Activated naive CD8-positive, alpha-beta T cell treated with anti-CD3 and anti-CD28 coated beads, Interleukin-2, amount 10 ng/mL, durations not matched to agents 7 days and 5 days (primary cell): ENCODE measurements at regions not wholly inside any gene's neighbourhood (a gene's known extent, or its start where the extent isn't known, plus 50 kb on each side); places are given as distances from the start of the nearest gene placed in this dataset.
"Not testable (repeated sequence)": the region's sequence is repeated elsewhere in the genome, so short reads cannot be mapped to it uniquely, and the experiment has no call there.

Experiments used
- ATAC-seq: fragments of 150-1000 bp; cut with Tn5 transposase; one replicate; pipeline ENCODE4 v1.10.0; 2021; ENCODE audit warnings: low read depth, moderate library complexity
- POLR2A ChIA-PET: fragments of 350-600 bp; sonication (Branson Sonifier 250); formaldehyde crosslinking; loops from one replicate; lab custom pipeline; 2021; ENCODE audit warnings: antibody characterized with exemption; lab: Charles Lee
- DNase-seq: peaks from one replicate; pipeline ENCODE4 v3.0.0; 2021
- H3K27ac Mint-ChIP-seq: one replicate; pipeline ENCODE4 v1.8.0; 2022; ENCODE audit warnings: mild to moderate bottlenecking, mixed read lengths
- H3K27me3 Mint-ChIP-seq: one replicate; pipeline ENCODE4 v1.8.0; 2022; ENCODE audit warnings: mild to moderate bottlenecking, moderate library complexity, mixed read lengths
- H3K36me3 Mint-ChIP-seq: one replicate; pipeline ENCODE4 v1.8.0; 2021; ENCODE audit warnings: mild to moderate bottlenecking, mixed read lengths
- H3K4me1 Mint-ChIP-seq: one replicate; pipeline ENCODE4 v1.8.0; 2021; ENCODE audit warnings: mixed read lengths
- H3K4me3 Mint-ChIP-seq: one replicate; pipeline ENCODE4 v1.8.0; 2022; ENCODE audit warnings: mild to moderate bottlenecking, moderate library complexity, mixed read lengths
- H3K9me3 Mint-ChIP-seq: one replicate; pipeline ENCODE4 v1.8.0; 2021; ENCODE audit warnings: mixed read lengths

GRCh38 chr3:6769532-6770396 lies 91.2 kb upstream of the GRM7 start:
- ATAC-seq, POLR2A ChIA-PET, H3K4me1 Mint-ChIP-seq, H3K27ac Mint-ChIP-seq, DNase-seq, H3K27me3 Mint-ChIP-seq, H3K4me3 Mint-ChIP-seq, H3K36me3 Mint-ChIP-seq, H3K9me3 Mint-ChIP-seq: not testable (repeated sequence)

- Mint-ChIP-seq H3K36me3 (no peaks in the 10 kb centered on the region), H3K9me3 (peaks cover 3% of the 10 kb centered on the region)
These were observed 90.6 kb upstream of the GRM7 start for GRCh38 chr3:6770397-6770690.

GRCh38 chr3:6771171-6771570 lies 89.7 kb upstream of the GRM7 start:
- no peaks in the 10 kb centered on the region for H3K4me1 Mint-ChIP-seq
- DNase-seq = no peak
- no peaks in the 10 kb centered on the region for H3K36me3 Mint-ChIP-seq
- ATAC-seq = no peak
- peaks cover 3% of the 10 kb centered on the region for H3K9me3 Mint-ChIP-seq
- no peak overlapping the region for H3K27ac Mint-ChIP-seq
- no peak overlapping the region for H3K4me3 Mint-ChIP-seq
- POLR2A ChIA-PET = no interaction called here
- no peaks in the 10 kb centered on the region for H3K27me3 Mint-ChIP-seq

More at GRCh38 chr3:6770397-6770690, 90.6 kb upstream of the GRM7 start:
- Mint-ChIP-seq H3K27me3 (no peaks in the 10 kb centered on the region), H3K4me1 (no peaks in the 10 kb centered on the region), H3K27ac (no peak overlapping the region), H3K4me3 (no peak overlapping the region)
- DNase-seq (no peak), ATAC-seq (no peak)
- POLR2A ChIA-PET = no interaction called here

DNA sequence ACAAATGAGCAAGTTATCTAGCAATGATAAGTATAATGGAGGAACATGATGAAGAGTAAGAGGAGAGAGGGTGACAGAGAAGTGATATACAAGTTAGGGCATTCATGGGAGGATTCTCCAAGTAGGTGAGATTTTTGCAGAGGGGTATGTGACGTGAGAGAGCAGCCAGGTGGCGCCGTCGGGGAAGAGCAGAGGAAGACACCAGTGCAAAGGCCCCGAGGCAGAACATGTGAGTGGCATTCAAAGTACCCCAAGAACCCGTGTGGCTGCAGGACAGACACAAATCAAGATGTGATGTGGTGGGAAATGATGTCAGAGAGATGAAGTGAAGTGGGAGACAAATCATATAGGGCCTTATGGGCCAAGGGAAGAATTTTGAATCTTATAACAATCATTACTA lies 81.8 kb upstream of the GRM7 start:
- H3K36me3 Mint-ChIP-seq = no peaks in the 10 kb centered on the region
- DNase-seq (no peak), ATAC-seq (no peak)
- no peak overlapping the region for H3K4me3 Mint-ChIP-seq
- no peak overlapping the region for H3K27ac Mint-ChIP-seq
- H3K9me3 Mint-ChIP-seq = peaks cover 5% of the 10 kb centered on the region
- no peaks in the 10 kb centered on the region for H3K27me3 Mint-ChIP-seq
- POLR2A ChIA-PET = no interaction called here
- no peaks in the 10 kb centered on the region for H3K4me1 Mint-ChIP-seq

DNA sequence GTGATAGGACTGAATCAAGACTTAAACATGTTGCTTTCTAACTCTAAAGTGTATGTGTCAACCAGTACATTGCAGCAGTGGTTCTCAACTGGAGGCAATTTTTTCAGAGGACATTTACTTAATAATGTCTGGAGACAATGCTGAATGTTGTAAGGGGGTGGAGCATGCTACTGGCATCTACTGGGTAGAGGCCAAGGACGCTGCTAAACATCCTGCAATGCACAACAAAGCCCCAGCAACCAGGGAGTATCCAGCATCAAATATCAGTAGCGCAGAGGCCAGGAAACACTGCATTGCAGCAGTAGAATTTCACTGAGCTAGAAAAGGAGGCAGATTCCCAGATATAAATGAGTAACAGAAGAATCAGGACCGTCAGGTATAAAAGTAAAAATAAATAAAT lies 79.8 kb upstream of the GRM7 start:
- Mint-ChIP-seq H3K9me3 (peaks cover 5% of the 10 kb centered on the region), H3K27ac (no peak overlapping the region), H3K36me3 (no peaks in the 10 kb centered on the region), H3K4me3 (no peak overlapping the region), H3K27me3 (no peaks in the 10 kb centered on the region), H3K4me1 (no peaks in the 10 kb centered on the region)
- DNase-seq (no peak), ATAC-seq (no peak)
- POLR2A ChIA-PET = no interaction called here

GRCh38 chr3:6785726-6786125 lies 75.2 kb upstream of the GRM7 start:
- DNase-seq (no peak), ATAC-seq (no peak)
- Mint-ChIP-seq H3K27me3 (no peaks in the 10 kb centered on the region), H3K36me3 (no peaks in the 10 kb centered on the region), H3K27ac (no peak overlapping the region), H3K4me1 (no peaks in the 10 kb centered on the region), H3K4me3 (no peak overlapping the region), H3K9me3 (no peaks in the 10 kb centered on the region)
- POLR2A ChIA-PET = no interaction called here

- no peak for DNase-seq
- Mint-ChIP-seq H3K27me3 (no peaks in the 10 kb centered on the region), H3K27ac (no peak overlapping the region), H3K4me3 (no peak overlapping the region), H3K9me3 (no peaks in the 10 kb centered on the region), H3K36me3 (no peaks in the 10 kb centered on the region), H3K4me1 (no peaks in the 10 kb centered on the region)
- POLR2A ChIA-PET = no interaction called here
- ATAC-seq = no peak
These were observed 69.8 kb upstream of the GRM7 start for GRCh38 chr3:6791161-6791560.

DNA sequence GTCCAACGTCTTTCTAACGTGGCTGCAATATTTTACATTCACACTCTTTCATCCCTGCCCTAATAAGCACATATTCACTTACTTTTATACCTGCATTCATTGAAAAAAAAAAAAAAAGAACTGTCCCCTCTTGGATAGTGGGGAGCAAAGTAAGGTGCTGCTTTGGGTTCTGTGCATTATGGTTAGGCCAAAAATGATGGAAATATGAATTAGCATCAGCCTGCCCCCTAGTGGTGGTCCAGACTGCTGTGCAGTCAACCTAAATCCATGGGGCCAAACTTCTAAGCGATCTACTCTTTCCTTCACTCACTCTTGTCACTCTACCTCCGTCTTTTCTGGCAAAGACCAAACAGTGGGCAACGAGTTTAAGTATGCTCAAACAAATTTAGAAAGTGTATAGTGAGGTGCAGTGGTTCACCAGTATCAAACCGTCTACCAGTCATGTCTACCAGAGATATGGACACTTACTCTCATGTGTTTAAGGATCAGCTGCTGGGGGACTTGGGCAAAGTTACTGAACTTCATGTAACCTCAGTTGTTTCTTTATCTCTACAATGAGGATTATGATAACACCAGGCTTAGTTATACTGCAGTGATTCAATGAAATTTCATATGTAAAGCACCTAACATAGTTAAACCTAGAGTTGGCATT lies 61.5 kb upstream of the GRM7 start:
- no peaks in the 10 kb centered on the region for H3K4me1 Mint-ChIP-seq
- POLR2A ChIA-PET = no interaction called here
- H3K9me3 Mint-ChIP-seq = no peaks in the 10 kb centered on the region
- H3K4me3 Mint-ChIP-seq = no peak overlapping the region
- no peak overlapping the region for H3K27ac Mint-ChIP-seq
- H3K36me3 Mint-ChIP-seq = no peaks in the 10 kb centered on the region
- DNase-seq (no peak), ATAC-seq (no peak)
- H3K27me3 Mint-ChIP-seq = no peaks in the 10 kb centered on the region

DNA sequence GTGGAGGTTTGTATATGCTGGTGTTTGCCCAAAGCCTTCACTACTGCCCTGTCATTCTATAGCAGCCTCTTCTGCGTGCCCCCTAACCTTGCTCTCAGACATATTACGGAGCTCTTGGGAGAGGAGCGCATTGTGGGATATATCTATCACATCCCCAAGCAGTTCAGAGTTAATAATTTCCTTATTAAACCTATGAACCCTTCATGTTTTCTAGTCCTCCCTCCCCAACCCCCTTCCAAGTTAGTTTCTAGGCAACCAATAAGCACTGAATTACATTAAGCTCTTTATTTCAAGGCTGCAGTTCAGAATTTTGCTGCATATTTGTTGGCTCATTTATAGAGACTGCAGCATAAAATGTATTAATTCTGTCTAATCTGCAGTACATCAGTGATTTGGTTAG lies 57.3 kb upstream of the GRM7 start:
- Mint-ChIP-seq H3K4me1 (no peaks in the 10 kb centered on the region), H3K9me3 (peaks cover 1% of the 10 kb centered on the region), H3K27me3 (no peaks in the 10 kb centered on the region), H3K4me3 (no peak overlapping the region), H3K36me3 (no peaks in the 10 kb centered on the region), H3K27ac (no peak overlapping the region)
- POLR2A ChIA-PET = no interaction called here
- no peak for ATAC-seq
- no peak for DNase-seq

- ATAC-seq = no peak
- Mint-ChIP-seq H3K36me3 (no peaks in the 10 kb centered on the region), H3K4me1 (no peaks in the 10 kb centered on the region), H3K9me3 (peaks cover 2% of the 10 kb centered on the region), H3K27me3 (no peaks in the 10 kb centered on the region), H3K4me3 (no peak overlapping the region), H3K27ac (no peak overlapping the region)
- DNase-seq = no peak
- POLR2A ChIA-PET = no interaction called here
These were observed 55.7 kb upstream of the GRM7 start for GRCh38 chr3:6805236-6805635.

- Mint-ChIP-seq H3K9me3 (peaks cover 2% of the 10 kb centered on the region), H3K27ac (no peak overlapping the region), H3K36me3 (no peaks in the 10 kb centered on the region), H3K4me1 (no peaks in the 10 kb centered on the region), H3K4me3 (no peak overlapping the region), H3K27me3 (no peaks in the 10 kb centered on the region)
- DNase-seq (no peak), ATAC-seq (no peak)
- POLR2A ChIA-PET = no interaction called here
These were observed 53.9 kb upstream of the GRM7 start for GRCh38 chr3:6806991-6807390.

DNA sequence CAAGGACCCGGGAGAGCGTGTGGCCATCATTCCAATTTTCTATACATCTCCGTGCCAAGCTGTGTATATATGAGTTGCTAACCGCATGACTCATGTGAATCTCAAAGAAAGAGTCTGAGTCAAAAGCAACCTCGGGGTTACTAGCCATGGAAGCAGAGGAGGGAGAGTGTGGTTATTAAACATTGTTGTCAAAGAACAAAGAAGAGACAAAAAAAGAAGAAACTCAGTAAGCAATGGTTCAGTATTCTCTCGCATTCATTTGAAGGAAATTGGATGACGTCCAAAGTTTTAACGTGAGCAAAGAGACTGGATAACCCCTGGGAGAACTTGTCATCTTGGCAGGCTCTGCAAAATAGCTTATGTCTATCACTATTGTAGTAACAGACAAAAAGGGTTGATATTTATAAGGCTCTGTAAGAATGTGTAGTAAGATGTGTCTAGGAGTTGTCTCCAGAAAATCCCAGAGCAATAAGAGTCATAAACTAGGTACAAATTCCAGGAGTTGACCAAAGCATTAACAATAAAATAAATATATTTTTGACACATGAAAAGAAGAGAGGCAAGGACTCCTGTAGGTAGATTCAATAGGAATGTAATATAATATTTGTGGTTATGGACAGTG lies 52.8 kb upstream of the GRM7 start:
- Mint-ChIP-seq H3K4me3 (no peak overlapping the region), H3K36me3 (no peaks in the 10 kb centered on the region), H3K9me3 (peaks cover 2% of the 10 kb centered on the region), H3K27ac (no peak overlapping the region), H3K4me1 (no peaks in the 10 kb centered on the region), H3K27me3 (no peaks in the 10 kb centered on the region)
- no peak for DNase-seq
- POLR2A ChIA-PET = no interaction called here
- no peak for ATAC-seq

DNA sequence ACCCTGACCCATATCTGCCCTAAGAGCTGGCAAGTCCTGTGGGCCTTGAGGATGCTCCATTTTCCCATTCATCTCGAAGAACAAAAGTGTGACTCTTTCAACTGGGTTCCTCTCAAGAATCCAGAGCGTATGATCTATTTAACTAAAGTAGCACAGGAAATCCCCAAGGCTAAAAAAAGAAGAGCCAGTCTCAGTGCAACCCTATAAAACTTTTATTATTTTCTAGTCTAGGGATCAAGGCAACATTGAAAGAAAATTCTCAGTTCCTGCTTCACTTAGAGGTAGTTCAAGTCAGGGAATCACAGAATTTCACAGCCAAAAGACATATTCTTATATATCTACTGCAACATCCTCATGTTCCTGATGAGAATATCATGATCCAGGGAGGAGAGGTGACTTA lies 51.6 kb upstream of the GRM7 start:
- no peak for ATAC-seq
- H3K27me3 Mint-ChIP-seq = no peaks in the 10 kb centered on the region
- POLR2A ChIA-PET = no interaction called here

More for the DNA sequence above, 51.6 kb upstream of the GRM7 start:
- peaks cover 2% of the 10 kb centered on the region for H3K9me3 Mint-ChIP-seq
- H3K4me1 Mint-ChIP-seq = no peaks in the 10 kb centered on the region
- no peak overlapping the region for H3K27ac Mint-ChIP-seq
- H3K36me3 Mint-ChIP-seq = no peaks in the 10 kb centered on the region
- DNase-seq = no peak
- no peak overlapping the region for H3K4me3 Mint-ChIP-seq
